T-helper 2 cell (primary cell): ENCODE measurements at regions not wholly inside any gene's neighbourhood (a gene's known extent, or its start where the extent isn't known, plus 50 kb on each side); places are given as distances from the start of the nearest gene placed in this dataset.
"Not testable (repeated sequence)": the region's sequence is repeated elsewhere in the genome, so short reads cannot be mapped to it uniquely, and the experiment has no call there.

ENCODE experiments used
- DNase-seq, 5 experiments: peaks; one replicate each; pipeline versions ENCODE4 v3.0.0 to v3.0.0-alpha.2; 2012 to 2022

DNA sequence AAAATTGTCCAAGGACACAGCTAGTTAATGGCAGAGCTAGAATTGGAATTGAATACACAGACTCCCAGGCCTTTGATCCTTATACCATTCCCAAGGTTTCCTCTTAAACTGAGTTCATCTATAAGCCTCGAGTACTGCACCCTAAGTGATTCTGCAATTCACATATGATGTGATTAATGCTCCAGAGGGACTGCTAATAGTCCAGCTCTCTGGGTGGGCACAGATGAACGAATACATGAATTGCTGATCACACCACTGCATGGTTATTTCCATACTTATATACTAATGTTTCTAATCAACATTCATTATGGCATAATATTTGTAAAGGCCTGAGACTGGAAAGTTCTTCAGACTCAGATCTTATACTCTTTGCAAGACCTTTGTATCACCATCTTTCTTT, 101.8 kb downstream of the NUFIP1 start:
- DNase-seq, result no peak

DNA sequence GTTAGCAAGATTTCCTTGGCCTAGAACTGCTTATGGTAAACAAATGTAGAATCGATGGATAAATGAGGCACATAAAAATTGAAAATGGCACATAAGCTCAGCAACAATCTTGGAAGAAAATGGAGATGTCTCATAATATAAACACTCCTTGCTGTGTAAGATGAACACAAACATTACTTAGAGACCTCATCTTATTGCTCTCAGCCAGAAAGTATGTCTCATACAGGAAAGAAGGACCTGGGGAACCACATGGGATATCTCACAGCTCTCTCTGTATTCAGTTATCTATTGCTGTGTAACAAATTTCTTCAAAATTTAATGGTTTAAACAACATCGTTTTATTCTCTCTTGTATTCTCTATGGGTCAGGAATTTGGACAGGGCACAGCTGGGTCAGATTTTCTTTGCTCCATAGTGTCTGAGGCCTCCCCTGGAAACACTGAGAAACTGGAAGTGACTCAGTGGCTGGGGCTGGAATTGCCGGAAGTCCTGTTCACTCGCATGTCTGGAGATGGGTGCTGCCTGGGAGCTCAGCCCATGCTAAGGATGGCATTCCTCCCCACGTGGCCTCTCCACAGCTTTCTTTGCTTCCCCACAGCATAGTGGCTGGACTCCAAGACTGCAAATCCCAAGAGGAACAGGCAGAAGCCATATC, 105.1 kb downstream of the NUFIP1 start:
- DNase-seq, result no peak

DNA sequence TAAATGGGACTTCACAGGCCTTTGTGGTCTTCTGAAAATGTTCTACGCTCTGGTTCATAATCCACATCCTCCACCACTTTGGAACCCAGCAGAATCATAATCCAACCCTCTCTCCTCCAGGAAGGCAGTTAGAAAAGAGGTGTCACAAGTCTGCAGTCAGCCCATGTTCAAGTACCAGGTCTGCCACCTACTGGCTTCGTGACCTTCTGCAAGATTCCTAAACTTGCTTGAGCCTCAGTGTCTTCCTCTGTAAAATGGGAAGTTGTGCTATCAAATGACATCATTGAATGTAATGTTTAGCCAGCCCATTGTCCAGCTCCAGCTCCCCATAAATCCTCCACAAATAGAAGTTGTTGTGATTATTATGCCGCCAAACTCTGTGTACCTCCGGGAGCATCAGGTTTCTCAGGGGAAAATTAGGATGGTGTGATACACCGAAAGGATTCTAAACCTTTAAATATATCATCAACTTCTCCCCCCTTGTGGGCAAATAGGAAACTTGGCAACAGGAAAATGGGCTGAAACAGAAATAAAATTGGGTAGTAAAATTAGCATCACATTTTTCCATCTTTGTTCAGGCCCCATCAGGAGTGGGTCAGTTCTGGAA, 109.7 kb downstream of the NUFIP1 start:
- DNase-seq, result peak in 1 of 5 experiments; percentile 25

DNA sequence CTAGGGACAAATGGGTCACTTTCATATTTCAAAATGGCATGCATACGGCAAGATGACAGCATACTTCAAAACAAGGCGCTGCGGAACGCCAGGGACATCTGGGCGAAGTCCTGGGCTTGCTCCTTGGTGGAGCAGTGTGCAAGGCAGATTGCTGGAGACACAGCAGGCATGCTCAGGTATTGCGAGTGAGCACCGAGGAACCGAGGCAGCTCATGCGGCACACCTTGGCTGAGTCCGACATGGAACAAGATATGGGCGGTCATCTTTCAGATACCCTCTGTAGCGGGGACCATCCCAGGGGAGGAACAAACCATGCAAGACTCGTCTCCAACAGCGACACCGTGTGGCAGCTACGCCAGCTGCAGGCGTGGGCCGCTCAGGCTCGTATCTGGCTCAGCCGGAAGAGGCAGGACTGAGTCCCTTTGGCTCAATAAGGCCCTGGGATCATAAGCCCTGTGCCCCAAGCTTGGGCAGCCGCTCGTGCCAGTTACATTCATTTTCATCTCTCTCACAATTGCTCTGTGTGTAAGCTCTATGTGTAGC, 112.4 kb downstream of the NUFIP1 start:
- DNase-seq, result no peak

DNA sequence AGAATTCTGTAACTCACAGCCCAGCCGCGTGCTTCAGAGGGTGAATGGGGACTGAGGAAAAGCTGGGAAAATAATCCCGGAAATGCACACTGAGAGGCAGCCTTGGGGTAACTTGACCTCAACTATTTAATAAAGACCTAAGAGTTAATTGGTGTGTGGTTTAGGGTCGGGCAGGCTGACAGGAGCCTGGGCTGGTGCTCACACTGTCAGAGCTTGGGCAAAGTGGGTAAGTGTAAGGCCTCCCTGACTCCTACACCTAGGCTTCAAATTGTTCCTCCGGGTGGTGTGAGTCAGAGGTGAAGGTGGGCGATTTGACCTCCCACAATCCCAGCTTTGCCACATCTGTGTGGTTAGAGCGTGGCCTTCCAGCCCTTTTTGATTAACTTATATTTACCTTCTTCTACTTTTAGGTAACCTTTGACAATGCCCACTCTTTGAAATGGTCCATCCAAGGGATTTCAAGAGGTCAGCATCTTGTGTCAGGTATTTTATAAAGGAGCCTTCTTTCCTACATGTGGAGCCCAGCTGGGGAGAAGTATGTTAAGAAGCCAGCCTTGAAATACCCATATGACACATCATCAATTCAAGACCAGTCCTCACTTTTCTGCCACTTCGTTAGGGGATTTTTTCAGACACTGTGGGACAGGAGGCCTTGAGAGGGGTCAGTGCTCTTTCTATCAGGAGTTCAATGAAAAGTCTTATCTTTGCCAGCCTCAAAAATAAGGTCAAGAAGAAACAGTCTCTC, 114.2 kb downstream of the NUFIP1 start:
- DNase-seq, result no peak

DNA sequence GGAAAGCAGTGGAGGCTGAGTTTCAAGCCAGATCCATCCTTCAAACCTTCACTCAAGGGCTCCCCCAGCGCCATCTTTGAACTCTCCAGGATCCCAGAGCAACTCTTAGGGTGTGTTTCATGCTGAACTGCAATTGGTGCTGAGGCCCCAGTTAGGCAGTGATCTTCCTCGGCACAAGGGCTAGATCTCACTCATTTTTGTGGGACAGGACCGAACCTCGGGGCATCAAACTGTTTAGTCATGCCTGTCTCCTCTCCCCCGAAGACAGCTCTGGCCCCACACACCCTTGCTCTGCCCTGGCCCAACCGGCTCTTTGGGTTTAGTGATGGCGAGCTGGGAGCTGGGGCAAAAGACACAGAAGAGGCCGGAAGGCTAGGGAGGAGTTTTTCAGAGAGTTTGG, 115.1 kb downstream of the NUFIP1 start:
- no peak for DNase-seq

DNA sequence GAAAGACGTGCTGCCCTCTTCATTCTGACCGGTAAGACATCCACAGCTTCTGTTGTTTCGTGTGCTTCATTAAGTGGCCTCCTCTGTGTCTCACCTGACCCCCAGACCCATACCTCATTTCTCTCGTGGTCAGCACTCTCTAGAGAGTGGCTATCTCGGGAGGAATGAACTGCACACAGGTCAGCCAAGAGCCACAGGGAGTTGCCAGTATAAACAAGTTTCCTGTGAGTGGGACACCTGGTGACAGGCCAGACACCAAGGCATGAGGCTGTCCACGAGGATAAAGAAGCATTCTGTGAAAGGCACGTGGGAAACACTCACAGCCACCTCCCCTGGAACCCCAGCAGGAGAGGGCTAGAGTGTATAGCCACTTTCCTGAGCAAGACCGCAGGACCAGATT, 115.8 kb downstream of the NUFIP1 start:
- no peak for DNase-seq

DNA sequence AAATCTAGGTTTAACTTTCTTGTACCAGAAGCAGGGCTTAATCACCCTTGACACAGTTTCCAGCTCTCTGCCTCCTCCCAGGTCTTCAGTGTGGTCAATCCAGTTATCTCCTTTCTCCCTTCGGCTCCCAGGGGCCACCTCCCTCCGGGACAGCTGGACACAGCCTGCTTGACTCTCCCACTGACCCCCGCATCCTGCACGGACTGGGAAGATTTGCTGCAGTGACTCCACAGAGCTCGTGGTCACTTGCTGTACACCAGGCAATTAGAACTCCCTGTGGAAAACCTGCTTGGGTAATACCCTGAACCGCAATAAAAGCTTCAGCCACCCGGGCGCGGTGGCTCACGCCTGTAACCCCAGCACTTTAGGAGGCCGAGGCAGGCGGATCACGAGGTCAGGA, 116.5 kb downstream of the NUFIP1 start:
- DNase-seq, result no peak

DNA sequence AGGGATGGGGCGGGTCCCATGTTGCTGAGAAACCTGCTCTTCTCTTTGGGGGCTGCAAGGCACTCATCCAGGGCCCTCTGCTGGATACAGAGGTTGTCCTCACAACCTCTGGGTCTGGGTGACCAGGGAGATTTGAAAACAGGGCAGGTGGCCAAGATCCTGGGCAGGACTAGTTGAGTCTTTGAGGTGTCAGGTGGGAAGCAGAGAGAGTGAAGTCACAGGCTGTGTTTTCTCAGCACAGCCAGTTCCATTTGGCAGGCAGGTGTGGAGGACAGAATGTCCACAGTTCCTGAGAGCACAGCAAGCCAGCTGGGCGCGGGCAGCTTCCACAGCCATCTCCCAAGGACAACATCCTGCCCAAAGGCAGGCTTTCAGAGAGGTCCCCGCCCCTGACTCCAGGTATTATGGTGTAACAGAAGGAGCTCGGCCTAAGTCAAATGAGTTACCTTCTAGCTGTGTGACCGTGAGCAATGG, 118.8 kb downstream of the NUFIP1 start:
- DNase-seq, result no peak

DNA sequence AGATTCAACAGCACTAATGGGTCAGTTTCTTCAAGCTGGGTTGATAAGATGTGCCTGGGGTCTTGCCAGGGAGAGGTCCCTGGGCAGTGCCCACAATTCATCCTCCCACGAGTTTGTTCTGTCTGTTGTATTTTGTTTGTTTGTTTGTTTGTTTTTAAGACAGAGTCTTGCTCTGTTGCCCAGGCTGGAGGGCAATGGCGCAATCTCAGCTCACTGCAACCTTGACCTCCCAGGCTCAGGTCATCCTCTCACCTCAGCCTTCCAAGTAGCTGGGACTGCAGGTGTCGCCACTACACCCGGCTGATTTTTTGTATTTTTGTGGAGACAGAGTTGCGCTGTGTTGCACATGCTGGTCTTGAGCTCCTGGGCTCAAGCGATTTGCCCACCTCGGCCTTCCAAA, 120.1 kb downstream of the NUFIP1 start:
- DNase-seq, result no peak

DNA sequence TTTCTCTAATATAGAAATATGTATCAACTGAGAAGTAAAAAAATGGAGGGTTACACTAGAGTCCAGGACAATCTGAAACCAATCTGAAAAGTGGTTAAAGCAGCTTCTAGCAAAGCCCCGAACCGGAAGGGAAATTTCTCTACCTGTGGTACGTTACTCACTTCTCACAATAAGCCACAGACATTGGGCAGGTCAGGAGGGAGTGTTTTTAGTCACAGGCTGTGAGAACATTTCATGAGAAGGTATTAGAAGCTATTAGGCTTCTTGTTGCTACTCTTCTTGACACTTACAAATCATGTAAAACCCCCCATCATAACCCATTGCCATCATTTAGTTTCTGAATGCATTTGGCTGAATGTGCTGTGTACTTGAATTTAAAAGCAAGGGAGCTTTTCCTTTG, 120.9 kb downstream of the NUFIP1 start:
- DNase-seq, result peak in 1 of 5 experiments; percentile 72

DNA sequence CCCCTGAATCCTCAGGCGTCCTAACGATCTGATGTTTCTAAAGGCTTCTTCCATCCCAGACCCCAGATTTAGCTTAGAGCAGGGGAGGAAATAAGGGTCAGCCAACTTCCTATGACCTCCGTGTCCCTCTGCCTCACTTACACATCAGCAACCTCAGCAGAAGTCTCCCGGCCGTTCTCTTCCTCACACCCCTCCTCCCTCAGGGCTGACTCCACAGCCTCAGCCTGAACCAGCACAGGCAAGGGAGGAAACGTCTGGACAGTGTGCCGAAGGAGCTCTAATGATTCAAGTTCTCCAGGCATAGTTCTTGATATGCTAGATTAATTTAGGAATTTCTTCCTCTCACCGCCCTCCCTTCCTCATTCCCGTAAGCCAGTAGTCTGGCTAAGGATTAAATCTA, 121.4 kb downstream of the NUFIP1 start:
- no peak for DNase-seq

DNA sequence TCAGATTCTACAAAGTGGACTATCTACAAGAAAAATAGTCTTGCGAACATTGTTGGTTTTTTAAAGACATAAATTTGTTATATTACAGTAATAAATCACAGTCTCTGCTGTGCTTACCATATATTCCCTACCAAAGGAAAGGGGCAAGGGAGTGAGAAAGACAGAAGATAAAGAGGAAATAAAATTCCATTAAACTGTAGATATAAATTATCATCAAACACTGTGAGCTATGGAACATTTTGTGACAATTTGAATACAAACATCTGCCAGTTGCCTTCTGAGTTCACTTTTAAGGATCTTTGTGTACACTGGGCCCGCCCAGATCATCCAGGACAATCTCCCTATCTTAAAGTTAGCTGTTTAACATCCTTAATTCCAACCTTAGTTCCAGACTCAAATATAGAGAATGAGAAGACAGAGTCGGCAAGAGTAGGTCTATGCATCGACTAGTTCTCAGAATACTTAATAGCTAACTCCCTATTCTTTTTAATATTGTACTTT, 122.8 kb downstream of the NUFIP1 start:
- DNase-seq, result no peak

DNA sequence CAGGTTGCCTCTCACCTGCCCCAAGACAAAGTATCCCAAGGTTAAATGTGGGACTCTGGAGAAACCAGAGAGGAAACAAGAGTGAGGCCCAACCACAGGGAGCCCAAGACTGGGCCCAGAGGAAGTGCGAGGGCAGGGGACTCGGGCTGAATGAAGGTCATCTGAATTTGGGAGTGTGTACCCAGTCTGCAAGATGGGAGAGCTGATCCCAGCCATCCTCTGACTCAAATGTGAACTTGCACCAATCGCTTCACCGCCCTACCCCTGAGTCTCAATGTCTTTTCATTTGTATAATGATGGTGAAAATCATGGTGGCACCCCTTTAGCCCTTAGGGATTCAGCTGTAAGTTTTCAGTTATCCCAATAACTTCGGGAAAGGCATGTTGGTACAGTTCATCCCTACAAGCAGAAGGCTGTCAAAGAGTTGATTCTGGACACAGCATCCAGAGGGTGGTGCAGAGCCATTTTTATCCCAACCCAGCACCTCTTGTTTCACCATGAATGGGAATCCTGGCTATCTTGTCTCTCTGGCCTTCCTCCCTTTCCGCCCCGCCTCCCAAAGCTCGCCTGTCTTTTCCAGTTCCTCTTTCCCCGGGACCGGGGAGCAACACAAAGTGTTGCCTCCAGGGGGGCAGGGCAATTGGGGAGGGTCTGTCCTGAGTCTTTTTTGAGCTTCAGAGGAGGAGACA, 123.4 kb downstream of the NUFIP1 start:
- no peak for DNase-seq

DNA sequence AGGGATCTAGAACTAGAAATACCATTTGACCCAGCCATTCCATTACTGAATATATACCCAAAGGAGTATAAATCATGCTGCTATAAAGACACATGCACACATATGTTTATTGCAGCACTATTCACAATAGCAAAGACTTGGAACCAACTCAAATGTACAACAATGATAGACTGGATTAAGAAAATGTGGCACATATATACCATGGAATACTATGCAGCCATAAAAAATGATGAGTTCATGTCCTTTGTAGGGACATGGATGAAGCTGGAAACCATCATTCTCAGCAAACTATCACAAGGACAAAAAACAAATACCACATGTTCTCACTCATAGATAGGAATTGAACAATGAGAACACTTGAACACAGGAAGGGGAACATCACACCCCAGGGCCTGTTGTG, 125.6 kb downstream of the NUFIP1 start:
- DNase-seq, result not testable (repeated sequence)

DNA sequence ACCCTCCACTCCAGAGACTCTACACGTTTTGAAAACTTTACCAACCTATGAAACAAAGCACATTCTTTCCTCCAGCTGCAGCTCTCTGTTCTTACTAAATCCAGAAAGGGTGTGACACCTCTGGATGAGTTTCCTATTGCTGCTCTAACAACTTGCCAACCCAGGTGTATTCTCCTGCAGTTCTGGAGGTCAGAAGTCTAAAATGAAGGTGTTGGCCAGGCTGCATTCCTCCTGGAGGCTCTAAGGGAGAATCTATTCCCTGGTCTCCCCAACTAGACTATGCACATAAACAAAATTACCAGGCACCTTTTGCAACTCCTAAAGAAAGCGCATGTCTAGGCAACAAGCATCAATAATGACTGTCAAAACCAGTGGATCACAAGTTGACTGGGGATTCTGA, 128.8 kb downstream of the NUFIP1 start:
- no peak for DNase-seq

DNA sequence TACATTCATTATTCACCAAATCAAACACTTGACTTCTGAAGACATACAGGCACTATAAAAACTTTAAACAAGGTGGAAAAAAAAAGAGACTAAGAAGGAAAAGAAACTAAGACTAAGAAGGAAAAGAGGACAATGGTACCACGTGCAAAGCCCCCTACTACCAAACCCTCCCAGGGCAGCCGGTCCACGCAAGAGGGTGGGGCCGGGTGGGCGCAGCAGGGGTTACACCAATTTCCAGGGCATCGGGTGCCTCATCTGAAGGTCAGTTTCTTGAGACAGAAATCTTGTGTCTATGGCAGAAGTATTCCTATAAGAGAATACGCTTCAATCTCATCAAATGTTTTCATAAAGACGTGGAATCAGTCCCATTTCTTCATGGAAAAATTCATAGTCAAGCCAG, 131.5 kb downstream of the NUFIP1 start:
- no peak for DNase-seq

DNA sequence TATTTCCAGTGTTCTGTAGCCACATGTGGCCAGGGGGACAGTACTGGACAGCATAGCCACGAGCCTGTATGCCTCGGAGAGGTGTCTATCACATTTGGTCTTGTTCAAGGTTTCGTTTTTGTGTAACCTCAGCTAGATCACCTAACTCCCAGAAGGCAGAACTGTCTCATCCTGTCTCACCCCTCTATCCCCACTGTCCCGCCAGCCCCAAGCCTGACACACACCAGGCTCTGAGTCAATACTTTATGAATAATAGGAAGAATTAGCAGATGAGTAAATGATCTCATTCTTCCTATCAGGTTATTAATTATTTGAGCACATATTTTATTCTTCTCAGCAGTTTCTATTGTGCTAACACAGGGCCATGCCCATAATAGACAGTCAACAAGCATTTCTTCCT, 132.2 kb downstream of the NUFIP1 start:
- no peak for DNase-seq

DNA sequence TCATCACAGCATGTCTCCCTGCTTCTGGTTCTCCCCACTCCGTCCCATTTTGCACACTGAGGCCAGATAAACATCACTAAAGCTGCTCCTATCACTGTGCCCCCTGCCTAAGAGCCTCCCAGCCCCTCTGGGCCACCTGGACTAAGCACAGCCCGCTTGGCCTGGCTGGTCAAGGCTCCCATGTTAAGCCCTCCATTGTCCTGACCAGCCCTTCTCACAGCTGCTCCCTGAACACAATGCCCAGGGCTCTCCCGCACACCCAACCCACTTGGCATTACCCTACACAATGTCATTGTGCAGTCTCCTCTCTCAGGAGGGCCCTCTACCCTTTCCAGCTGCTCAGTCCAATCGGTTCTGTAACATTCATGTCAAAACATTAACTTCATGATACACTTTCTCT, 133.4 kb downstream of the NUFIP1 start:
- no peak for DNase-seq

DNA sequence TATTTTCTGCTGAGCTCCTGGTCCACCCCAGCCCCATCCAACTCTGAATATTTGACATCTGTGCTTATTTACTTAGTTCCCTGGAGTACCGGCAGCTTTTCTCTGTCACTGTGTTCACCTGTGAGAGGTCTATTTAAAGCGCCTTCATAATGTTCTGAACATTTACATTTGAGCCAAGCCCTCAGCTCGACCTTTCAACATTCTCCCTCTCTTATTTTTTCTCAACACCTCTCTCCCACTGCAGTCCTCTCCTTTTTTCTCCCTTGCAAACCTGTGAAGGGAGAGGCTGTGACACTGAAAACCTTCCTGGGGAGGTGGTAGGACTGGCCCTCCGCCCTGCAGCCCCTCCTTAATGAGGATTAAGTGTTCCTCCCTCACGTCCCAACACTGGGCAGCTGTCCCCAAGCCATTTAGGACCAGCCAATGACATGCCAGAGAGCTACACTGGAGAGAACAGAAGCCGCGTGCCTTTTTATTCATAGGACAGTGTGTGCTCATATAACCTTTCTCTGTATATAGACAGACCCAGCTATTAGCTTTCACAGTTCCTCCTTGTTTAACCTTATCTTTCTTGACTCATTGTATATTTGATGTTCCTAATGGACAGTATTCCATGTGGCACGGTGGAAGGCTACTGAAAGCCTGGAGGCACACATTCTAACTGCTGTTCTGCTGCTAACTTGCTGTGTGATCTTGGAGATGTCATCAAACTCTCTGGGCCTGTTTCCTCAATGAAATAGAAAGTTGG, 134.8 kb downstream of the NUFIP1 start:
- DNase-seq, result no peak

DNA sequence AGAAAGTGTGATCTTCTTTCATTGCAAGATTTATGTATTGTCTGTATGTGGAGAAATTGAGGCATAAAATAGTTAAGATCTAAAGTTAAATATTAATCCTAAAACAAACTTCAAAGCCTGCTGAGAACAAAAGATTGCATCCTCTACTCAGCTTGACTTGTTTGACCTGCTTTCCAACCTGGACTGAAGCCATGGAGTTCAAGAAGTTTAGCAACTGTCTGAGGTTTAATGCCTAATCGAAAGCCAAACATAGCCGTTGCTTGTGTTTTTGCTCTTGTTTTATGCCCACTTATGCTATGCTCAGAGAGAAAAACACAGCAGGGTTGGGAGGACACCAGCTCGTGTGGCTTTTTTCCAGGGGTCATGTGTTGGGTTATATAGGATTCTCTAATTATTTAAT, 135.6 kb downstream of the NUFIP1 start:
- no peak for DNase-seq
